Daoy (cell line): ENCODE measurements at regions not wholly inside any gene's neighbourhood (a gene's known extent, or its start where the extent isn't known, plus 50 kb on each side); places are given as distances from the start of the nearest gene placed in this dataset.
"Not testable (repeated sequence)": the region's sequence is repeated elsewhere in the genome, so short reads cannot be mapped to it uniquely, and the experiment has no call there.

Source experiments
- DNase-seq: peaks from one replicate; pipeline ENCODE4 v3.0.0-alpha.2; 2015; ENCODE audit warnings: low read depth

DNA sequence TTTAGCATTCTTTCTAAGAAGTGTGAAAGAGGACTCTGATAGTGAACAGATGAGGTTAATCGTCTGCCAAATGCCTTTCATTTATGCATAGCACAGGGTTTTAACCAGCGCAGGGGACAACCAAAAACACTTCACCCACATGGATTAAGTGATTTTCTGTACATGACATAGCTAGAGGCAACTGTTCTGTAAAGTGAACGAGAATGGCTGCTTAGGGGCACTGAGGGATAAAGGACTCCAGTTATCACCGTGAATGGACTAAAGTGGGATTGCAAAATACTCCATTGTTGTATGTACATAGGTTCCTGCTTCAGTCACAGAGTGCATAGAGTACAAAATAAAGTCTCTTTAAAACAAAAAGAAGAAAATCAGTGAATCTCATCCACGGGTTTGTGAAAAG, 456.8 kb downstream of the DMAC1 start:
- DNase-seq: no peak

DNA sequence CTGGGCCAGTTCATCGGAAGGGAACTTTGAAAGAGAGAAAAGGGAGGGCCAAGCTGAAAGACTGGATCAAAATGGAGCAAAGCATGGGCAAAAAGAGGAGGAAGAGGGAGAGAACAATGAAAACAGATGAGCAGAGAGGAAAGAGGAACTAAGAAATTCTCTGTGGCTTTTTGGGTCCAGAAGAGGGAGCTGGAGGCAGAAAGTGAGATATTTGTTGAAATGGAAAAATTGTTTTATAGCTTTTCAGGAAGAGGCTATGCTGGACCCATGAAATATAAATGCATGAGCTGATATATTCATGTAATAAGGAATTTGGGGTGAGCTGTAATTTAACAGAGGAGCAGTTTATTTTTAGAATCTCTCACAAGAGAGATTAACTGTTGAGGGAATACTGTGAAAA, 457.3 kb downstream of the DMAC1 start:
- no peak for DNase-seq

- DNase-seq: no peak
Measured at GRCh38 chr9:7341571-7341970, 458.0 kb downstream of the DMAC1 start.

GRCh38 chr9:7340451-7340850, 459.1 kb downstream of the DMAC1 start:
- no peak for DNase-seq

GRCh38 chr9:7338586-7339281, 460.8 kb downstream of the DMAC1 start:
- DNase-seq: no peak

- no peak for DNase-seq
Measured at GRCh38 chr9:7336356-7337065, 463.1 kb downstream of the DMAC1 start.

DNA sequence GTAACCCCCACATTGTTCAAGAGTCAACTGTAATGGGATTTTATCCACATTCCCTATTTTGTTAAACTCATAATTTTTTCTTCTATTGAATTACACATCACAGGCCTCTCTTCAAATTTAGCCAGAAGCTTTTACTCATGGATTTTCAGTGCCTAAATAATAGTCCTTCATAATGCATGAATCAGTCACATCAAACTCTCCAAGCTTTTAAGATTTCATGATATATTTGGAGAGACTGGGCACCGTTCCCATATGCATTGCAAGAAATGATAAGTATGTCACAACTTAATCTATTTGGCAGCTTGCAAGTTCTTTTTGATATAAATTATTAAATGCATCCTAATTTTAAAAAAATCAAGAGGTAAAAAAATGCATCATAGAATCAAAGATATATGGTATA, 465.9 kb downstream of the DMAC1 start:
- no peak for DNase-seq

DNA sequence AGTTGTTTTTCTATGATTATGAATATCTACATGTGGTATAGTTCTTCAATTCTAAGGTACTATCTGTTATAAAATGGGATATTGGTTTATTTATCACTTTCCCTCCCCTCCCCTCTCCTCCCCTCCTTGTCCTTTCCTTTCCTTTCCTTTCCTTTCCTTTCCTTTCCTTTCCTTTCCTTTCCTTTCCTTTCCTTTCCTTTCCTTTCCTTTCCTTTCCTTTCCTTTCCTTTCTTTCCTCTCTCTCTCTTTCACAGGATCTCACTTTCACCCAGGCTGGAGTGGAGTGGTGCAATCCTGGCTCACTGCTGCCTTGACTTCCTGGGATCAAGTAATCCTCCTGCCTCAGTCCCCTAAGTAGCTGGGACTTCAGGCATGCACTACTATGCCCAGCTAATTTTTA, 466.8 kb downstream of the DMAC1 start:
- DNase-seq: no peak

DNA sequence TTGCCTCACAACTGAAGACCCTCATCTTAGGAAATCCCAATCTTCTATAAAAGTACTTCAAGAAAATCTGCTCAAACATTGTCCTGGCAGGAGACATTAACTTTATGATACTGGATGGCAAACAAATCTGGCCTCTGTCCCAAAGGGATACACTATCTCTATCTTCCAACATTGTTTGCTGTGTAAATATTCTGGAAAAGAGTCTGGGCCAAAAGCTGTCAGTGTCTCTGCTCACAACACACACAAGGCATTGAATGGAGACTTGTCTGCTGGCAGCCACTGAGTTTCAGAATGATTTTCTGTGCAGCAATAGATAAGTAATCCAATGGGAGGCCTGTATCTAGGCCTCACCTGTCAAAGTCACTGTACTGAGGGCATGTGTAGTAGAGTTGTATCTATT, 471.1 kb downstream of the DMAC1 start:
- no peak for DNase-seq

- DNase-seq: no peak
Measured at GRCh38 chr9:7325995-7326394, 473.6 kb downstream of the DMAC1 start.

DNA sequence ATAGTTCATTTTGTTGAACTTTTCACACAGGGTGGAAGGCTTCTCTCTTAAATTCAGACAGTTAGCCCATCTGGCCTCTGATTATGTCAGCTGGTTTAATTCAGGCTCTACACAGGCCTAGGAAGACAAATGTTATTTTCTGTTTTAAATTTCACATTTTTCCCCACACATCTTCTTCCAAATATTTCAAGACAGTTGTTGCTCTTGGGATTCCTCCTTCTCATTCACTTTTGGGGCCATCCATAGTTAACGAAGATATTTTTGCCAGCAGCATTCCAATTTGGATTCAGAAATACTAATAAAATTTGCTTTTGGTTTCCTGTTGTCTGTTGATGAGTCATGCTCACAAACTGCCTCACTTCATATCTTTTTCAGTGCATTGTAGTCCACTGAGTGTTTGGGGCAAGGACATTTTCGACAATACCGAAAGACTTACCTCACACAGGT, 475.4 kb downstream of the DMAC1 start:
- DNase-seq: no peak

- DNase-seq: no peak
Measured at GRCh38 chr9:7320841-7321240, 478.7 kb downstream of the DMAC1 start.

GRCh38 chr9:7320139-7320538, 479.4 kb downstream of the DMAC1 start:
- DNase-seq: no peak

DNA sequence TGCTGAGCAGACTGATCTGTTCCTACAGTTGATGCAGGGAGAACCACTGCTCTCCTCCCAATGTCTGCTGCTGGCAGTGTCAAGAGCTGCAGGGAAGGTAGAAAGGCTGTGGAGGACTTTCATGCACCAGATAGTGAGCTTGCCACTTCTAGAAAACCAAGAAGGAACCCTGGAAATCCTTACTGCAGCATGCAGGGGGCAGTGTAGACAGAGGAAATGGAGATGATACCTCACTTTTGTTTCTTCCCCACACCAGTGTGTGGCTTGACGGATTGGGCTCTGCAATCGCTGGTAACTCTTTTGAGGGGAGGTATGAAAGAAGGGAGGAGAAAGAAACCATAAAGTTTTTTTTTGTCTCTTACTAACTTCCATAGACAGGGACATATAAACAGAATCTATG, 480.7 kb downstream of the DMAC1 start:
- DNase-seq: no peak

GRCh38 chr9:7316967-7317366, 482.6 kb downstream of the DMAC1 start:
- no peak for DNase-seq

- no peak for DNase-seq
Measured at GRCh38 chr9:7316166-7316795, 483.3 kb downstream of the DMAC1 start.

- DNase-seq: no peak
Measured at GRCh38 chr9:7315746-7316145, 483.8 kb downstream of the DMAC1 start.

GRCh38 chr9:7315116-7315515, 484.5 kb downstream of the DMAC1 start:
- DNase-seq: no peak

DNA sequence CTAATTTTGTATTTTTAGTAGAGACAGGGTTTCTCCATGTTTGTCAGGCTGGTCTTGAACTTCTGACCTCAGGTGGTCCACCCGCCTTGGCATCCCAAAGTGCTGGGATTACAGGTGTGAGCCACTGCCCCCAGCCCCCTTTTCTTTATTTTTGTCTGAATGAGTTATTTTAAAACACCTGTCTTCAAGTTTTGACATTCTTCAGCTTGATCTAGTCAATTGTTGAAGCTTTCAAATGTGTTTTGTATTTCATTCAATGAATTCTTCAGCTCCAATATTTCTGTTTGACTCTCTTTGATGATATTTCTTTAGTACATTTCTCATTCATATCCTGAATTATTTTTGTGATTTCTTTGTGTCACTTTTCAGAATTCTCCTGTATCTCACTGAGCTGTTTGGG, 486.2 kb downstream of the DMAC1 start:
- no peak for DNase-seq

DNA sequence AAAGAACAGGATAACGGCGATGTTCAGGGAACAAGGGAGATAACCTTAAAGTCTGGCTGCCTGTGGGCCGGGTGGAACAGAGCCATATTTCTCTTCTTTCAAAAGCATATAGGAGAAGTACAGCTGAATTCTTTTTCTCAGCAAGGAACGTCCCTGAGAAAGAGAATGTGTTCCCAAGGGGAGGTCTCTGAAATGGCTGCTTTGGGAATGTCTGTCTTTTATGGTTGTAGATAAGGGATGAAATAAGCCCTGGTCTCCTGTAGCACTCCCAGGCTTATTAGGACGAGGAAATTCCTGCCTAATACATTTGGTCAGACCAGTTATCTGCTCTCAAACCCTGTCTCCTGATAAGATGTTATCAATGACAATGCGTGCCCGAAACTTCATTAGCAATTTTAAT, 490.5 kb downstream of the DMAC1 start:
- not testable (repeated sequence) for DNase-seq

DNA sequence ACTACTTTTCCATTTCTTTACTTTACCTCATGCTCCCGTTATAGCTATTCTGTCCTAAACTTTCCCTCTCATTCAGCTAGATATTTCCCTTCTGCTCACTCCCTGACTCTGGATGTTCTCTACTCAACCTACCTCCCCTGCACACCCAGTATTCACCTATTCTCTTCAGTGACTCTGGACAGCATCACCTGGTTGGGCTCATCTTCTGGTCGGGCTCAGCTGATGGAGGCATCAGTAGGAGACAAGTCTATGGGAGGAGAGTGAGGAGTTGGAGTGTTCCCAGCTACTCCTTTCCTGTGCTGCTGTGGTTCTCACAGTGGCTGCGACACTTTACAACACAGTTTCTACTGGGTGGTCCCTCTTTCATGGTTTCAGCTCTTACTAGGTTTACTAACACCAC, 493.9 kb downstream of the DMAC1 start:
- no peak for DNase-seq

- DNase-seq: no peak
Measured at GRCh38 chr9:7304627-7304995, 495.0 kb downstream of the DMAC1 start.

- DNase-seq: no peak
Measured at GRCh38 chr9:7303907-7304626, 495.5 kb downstream of the DMAC1 start.
